Endothelial cell of umbilical vein (primary cell): ENCODE measurements at regions not wholly inside any gene's neighbourhood (a gene's known extent, or its start where the extent isn't known, plus 50 kb on each side); places are given as distances from the start of the nearest gene placed in this dataset.

Experiments used
- EZH2 ChIP-seq: IDR thresholded peaks from 2 replicates; pipeline ENCODE4 v1.6.1; 2012; ENCODE audit warnings: borderline replicate concordance, low read depth, mild to moderate bottlenecking, moderate library complexity, low read length, inconsistent platforms; ENCODE audit not compliant: severe bottlenecking
- JUN ChIP-seq: IDR thresholded peaks from 2 replicates; pipeline ENCODE4 v1.6.1; 2011; ENCODE audit warnings: borderline replicate concordance, low read depth; ENCODE audit not compliant: insufficient read length, insufficient read depth
- POLR2A ChIP-seq: IDR thresholded peaks from 2 replicates; pipeline ENCODE4 v1.6.1; 2012; ENCODE audit warnings: low read depth, mild to moderate bottlenecking, control low read depth, low read length
- POLR2AphosphoS5 ChIP-seq: IDR thresholded peaks from 2 replicates; pipeline ENCODE4 v1.6.1; 2012; ENCODE audit warnings: low read depth, mild to moderate bottlenecking, control low read depth, low read length, moderate library complexity; ENCODE audit not compliant: insufficient read depth
- TF ChIP-seq, protein P1 (sequence below), 2 donors: IDR thresholded peaks; 1 replicate in 1 of 2; 2 replicates in 1 of 2; pipeline ENCODE4 v1.5.1; 2011; ENCODE audit warnings: low read length in 2 of 2, mild to moderate bottlenecking in 2 of 2, moderate library complexity in 2 of 2, control low read depth in 1 of 2, inconsistent platforms in 1 of 2, low read depth in 1 of 2; ENCODE audit not compliant: insufficient read depth in 1 of 2; ENCODE audit errors: extremely low read depth in 1 of 2

DNA sequence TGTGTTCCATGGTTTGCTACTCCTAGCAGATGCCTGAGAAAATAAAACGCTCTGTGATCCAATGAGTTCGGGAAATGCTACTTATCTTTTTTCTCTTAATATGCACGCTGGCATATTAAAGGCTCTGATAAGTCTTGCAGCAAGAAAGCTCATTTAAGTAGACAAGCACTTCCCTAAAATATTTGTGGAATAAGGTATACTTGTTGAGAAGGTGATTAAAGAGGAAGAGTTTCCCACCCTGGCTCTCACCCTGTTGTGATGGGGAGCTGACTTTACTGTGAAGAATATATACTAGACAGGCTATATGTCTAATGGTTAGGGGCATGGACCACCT lies 279.4 kb downstream of the RPS24 start:
- TF ChIP-seq, protein P1, sequence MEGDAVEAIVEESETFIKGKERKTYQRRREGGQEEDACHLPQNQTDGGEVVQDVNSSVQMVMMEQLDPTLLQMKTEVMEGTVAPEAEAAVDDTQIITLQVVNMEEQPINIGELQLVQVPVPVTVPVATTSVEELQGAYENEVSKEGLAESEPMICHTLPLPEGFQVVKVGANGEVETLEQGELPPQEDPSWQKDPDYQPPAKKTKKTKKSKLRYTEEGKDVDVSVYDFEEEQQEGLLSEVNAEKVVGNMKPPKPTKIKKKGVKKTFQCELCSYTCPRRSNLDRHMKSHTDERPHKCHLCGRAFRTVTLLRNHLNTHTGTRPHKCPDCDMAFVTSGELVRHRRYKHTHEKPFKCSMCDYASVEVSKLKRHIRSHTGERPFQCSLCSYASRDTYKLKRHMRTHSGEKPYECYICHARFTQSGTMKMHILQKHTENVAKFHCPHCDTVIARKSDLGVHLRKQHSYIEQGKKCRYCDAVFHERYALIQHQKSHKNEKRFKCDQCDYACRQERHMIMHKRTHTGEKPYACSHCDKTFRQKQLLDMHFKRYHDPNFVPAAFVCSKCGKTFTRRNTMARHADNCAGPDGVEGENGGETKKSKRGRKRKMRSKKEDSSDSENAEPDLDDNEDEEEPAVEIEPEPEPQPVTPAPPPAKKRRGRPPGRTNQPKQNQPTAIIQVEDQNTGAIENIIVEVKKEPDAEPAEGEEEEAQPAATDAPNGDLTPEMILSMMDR (IDR thresholded peaks at IDR 0.05; ENCODE audit: extremely low read depth in 1 of 2, insufficient read depth in 1 of 2, low read depth in 1 of 2, low read length in 2 of 2) = no peak
- TF ChIP-seq EZH2 (no peak), POLR2A (no peak), POLR2AphosphoS5 (no peak), JUN (no peak)
